GM21360 (cell line): ENCODE measurements at regions not wholly inside any gene's neighbourhood (a gene's known extent, or its start where the extent isn't known, plus 50 kb on each side); places are given as distances from the start of the nearest gene placed in this dataset.

ENCODE experiments used
- ATAC-seq: cut with Tn5 transposase; IDR thresholded peaks from one replicate; pipeline ENCODE4 v1.9.1; 2021; ENCODE audit warnings: mild to moderate bottlenecking, moderate library complexity; ENCODE audit not compliant: unreplicated experiment

- no peak for ATAC-seq
Measured at GRCh38 chr4:135120195-135120594, 918.6 kb upstream of the PABPC4L start.

GRCh38 chr4:135114079-135114478, 912.5 kb upstream of the PABPC4L start:
- no peak for ATAC-seq

- no peak for ATAC-seq
Measured at GRCh38 chr4:135098061-135098460, 896.5 kb upstream of the PABPC4L start.

GRCh38 chr4:135073389-135073788, 871.8 kb upstream of the PABPC4L start:
- no peak for ATAC-seq

- ATAC-seq = no peak
Measured at GRCh38 chr4:135072553-135072952, 871.0 kb upstream of the PABPC4L start.

- ATAC-seq = no peak
Measured at GRCh38 chr4:135065366-135065765, 863.8 kb upstream of the PABPC4L start.

GRCh38 chr4:135050086-135050717, 848.6 kb upstream of the PABPC4L start:
- no peak for ATAC-seq

- ATAC-seq = no peak
Measured at GRCh38 chr4:135032670-135033069, 831.1 kb upstream of the PABPC4L start.

- ATAC-seq = no peak
Measured at GRCh38 chr4:135015771-135016170, 814.2 kb upstream of the PABPC4L start.

GRCh38 chr4:135007400-135007799, 805.8 kb upstream of the PABPC4L start:
- no peak for ATAC-seq

- no peak for ATAC-seq
Measured at GRCh38 chr4:134999169-134999568, 797.6 kb upstream of the PABPC4L start.

- no peak for ATAC-seq
Measured at GRCh38 chr4:134961963-134962362, 760.4 kb upstream of the PABPC4L start.

- ATAC-seq = no peak
Measured at GRCh38 chr4:134958862-134959261, 757.3 kb upstream of the PABPC4L start.

GRCh38 chr4:134955059-134955458, 753.5 kb upstream of the PABPC4L start:
- ATAC-seq = no peak

GRCh38 chr4:134952775-134953174, 751.2 kb upstream of the PABPC4L start:
- ATAC-seq = no peak

- no peak for ATAC-seq
Measured at GRCh38 chr4:134952305-134952704, 750.7 kb upstream of the PABPC4L start.

GRCh38 chr4:134948110-134948642, 746.6 kb upstream of the PABPC4L start:
- ATAC-seq = no peak

- no peak for ATAC-seq
Measured at GRCh38 chr4:134944115-134944514, 742.5 kb upstream of the PABPC4L start.

- ATAC-seq = no peak
Measured at GRCh38 chr4:134936014-134936413, 734.4 kb upstream of the PABPC4L start.

- ATAC-seq = no peak
Measured at GRCh38 chr4:134935320-134935719, 733.7 kb upstream of the PABPC4L start.

GRCh38 chr4:134934036-134934808, 732.6 kb upstream of the PABPC4L start:
- ATAC-seq = no peak

- ATAC-seq = no peak
Measured at GRCh38 chr4:134915355-134915754, 713.8 kb upstream of the PABPC4L start.
